ENCODE measurements at regions not wholly inside any gene's neighbourhood (a gene's known extent, or its start where the extent isn't known, plus 50 kb on each side); places are given as distances from the start of the nearest gene placed in this dataset.
"Not testable (repeated sequence)": the region's sequence is repeated elsewhere in the genome, so short reads cannot be mapped to it uniquely, and the experiment has no call there.

GRCh38 chr2:146997488-146997887 is 847.3 kb upstream of the ACVR2A start:
- no peak for DNase-seq

DNA sequence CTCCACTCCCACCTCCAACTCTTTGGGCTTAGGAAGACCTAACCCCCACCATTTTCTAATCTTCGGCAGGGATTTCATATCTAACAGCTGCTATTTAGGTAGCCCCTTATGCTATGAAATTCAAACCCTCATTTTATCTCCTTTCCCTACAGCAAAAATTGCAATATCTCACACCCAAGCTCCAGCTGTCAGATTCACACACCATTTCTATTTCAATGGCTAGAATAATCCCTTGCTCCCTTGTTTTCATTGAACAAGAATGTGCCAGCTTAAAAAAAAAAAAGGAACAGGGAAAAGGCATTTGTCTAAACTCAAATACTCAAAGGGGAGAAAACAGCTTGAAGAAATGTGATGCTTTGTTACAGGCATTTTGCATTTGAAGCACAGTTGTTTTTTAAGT is 850.6 kb upstream of the ACVR2A start:
- peak; percentile 32 for DNase-seq

DNA sequence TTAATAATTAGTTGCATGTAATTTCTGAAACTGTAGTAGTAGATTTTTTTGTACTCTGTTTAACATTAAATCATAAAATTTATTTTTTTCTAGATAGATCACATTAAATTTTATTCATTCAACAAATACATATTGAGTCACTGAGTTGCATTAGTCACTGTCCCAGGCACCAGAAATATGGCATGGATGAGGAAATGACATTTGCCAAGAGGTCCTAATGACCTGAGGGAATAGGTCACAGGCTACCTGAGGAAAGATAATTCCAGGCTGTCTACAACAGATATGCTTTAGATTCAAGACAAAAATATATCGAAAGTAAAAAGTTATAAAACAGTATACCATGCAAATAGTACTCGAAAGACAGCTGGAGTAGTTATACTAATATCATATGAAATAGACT is 852.4 kb upstream of the ACVR2A start:
- DNase-seq: no peak

DNA sequence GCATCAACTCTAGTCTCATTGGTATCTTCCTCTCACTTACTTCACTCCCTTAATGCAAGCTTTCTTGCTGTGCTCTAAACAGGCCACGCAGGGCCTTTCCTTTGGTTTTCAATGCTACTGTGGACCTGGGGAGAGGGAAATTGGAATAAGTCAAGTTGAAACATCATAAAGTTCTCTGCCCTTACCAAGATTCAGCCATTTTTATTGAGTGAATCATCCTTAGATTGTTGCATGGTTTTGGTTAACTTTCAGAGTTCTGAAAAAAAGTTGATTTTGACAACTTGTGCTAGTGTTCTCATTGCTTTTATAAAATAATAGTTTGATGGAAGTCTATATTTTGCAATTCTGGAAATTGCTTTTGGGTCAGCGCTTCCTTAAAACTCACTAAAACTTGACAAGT is 852.8 kb upstream of the ACVR2A start:
- DNase-seq: no peak

DNA sequence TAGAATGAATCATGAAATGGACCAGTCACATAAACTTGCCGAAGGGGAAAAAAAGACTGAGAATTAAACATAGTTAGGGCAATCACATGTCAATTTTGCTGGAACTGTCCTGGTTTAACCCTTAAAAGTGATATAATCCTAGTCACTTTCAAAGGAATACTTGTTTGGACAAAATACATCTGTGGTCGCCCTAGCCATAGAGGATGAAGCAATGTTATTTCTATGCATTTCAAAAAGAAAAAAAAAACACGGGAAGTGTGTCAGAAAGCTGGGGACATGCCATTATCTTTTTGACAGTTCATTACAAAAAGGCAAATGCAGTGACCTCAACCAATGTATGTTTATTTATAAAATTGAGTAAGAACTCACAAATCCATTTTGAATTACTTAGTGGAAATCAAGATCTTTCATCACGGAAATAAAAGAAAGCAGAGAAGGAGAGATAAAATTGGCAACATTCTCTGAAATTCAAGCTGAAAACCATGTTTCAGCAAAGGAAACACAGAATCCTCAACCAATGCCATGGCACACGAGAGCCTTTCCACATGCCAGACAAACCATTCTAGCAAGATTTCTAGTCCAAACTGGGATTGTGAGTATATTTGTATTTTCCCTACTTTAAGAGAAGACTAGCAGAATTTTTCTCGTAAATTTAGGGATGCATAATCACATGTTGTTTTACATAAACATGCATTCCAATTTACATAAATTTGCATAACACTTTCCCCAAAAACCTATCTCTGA is 854.3 kb upstream of the ACVR2A start:
- DNase-seq: no peak

GRCh38 chr2:146989741-146990140 is 855.1 kb upstream of the ACVR2A start:
- DNase-seq: no peak

GRCh38 chr2:146987996-146988395 is 856.8 kb upstream of the ACVR2A start:
- no peak for DNase-seq

DNA sequence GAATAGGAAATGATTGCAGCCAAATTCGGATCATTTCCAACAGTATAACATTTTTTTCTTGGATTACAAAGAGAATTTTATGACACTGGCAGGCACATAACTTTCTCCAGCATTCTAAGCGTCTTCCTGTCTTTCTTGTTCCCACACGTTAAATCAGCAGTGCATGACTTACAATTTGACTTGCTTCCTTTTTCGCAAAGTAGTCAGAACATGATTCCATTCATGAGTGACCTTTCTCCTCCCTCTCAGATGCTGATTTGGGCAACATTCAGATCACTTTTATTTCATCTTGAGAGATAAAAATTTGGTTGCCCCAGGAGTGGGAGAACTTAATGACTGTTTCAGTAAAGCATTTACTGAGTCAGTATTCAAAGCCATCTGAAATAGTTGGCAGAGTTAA is 858.7 kb upstream of the ACVR2A start:
- DNase-seq: peak; percentile 19

DNA sequence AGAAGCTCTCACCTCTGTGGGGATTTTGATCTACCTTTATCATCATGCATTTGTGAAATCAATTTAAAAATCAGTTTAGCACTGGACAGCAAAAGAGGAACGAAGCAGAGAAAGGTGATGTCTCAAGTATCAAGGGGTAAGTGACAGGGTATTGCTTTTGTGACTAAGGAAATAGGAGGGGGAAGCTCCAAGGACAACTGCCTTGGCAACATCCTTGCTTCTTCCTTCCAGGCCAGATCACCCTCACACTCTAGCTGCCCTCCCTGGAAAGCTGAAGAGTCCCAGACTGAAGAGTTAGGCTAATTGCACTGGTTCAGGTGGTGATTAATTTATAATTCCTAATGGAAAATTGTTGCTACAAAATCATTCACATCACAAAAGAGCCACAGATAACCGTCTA is 859.1 kb upstream of the ACVR2A start:
- DNase-seq: no peak

DNA sequence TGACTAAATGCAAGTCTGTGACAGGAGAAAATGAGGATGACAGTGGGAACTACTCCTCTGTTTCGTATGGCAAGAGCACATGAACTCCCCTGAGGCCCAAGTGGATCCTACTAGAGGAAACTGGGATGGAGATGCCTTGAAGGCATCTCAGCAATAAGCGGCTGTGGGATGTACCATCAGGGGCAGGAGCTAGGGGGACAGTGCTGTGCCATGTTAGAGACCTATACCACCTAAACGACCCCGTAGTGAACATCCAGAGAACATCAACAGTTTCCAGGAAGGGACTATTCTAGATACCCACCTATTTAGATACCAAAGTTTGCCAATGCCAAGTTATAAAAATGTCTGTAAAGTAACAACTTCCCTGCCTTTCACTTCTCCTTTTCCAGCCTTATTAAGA is 860.8 kb upstream of the ACVR2A start:
- no peak for DNase-seq

DNA sequence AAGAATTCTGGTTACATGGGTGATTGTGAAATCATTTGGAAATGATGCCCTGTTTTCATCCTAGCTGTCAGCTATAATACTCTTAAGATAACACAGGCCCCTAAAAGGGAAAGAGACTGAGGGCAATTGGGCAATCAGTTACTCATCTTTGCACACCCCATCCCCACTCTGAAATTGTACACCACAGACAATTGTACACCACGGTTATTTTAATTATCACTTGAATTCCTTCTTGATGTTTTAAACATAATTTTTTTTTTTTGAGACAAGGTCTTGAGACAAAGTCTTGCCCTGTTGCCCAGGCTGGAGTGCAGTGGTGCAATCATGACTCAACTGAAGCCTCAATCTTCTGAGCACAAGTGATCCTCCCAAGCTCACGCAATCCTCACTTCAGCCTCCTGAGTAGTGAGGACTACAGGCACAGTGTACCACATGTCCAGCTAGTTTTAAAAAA is 862.4 kb upstream of the ACVR2A start:
- no peak for DNase-seq

GRCh38 chr2:146981921-146982320 is 862.9 kb upstream of the ACVR2A start:
- no peak for DNase-seq

DNA sequence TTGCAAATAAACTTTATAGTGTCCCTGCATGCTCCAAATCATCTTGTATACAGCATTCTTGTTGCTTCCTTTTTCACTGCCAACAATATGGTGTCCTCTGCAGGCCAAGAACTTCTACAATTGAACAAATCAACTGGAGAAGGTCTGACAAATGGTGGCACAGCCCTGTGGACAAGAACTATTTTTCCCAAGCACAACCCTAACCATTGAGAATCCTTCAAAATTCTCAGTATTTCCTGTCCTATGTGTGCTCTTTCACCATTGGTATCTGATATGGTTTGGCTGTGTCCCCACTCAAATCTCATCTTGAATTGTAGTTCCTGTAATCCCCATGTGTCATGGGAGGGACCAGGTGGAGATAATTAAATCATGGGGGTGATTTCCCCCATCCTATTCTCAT is 865.1 kb upstream of the ACVR2A start:
- DNase-seq: no peak

- DNase-seq: no peak
Measured at GRCh38 chr2:146978577-146979555, 866.0 kb upstream of the ACVR2A start.

- DNase-seq: not testable (repeated sequence)
Measured at GRCh38 chr2:146970981-146971380, 873.8 kb upstream of the ACVR2A start.

DNA sequence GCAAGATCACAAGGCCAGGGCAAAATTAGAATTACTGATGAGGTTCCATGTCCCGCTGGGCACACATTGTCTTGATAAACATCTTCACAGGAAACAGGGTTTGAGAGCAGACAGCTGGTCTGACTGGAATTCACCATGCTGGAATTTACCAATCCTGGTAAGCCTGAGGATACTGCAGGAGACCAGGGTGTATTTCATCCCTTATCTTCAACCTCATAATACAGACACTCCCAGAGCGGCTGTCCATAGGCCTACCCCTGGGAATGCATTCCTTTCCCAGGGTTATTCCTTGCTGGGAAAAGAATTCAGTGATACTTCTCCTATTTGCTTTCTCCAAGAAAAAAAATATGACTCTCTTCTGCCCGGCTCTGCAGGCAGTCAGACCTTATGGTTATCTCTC is 875.1 kb upstream of the ACVR2A start:
- DNase-seq: not testable (repeated sequence)

- DNase-seq: no peak
Measured at GRCh38 chr2:146964494-146964893, 880.3 kb upstream of the ACVR2A start.

- no peak for DNase-seq
Measured at GRCh38 chr2:146954544-146954943, 890.3 kb upstream of the ACVR2A start.

DNA sequence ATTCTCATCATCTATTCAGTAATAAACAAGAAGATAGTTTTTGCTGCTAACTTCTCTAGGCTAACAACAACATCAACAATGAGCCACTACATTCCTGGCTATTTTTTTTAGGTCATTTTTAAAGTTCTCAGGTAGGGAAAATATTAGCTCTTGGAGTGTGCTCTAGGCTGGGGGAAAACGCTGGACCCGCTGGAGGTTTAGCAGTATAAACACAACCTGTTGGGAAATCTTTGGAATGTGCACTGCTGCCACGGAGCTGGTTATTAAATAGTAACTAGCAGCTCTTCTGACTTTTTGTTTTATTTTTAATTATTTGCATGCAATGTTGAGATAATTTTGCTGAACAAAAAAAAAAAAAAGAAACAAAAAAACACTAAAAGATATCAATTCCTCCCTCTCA is 892.1 kb upstream of the ACVR2A start:
- no peak for DNase-seq

DNA sequence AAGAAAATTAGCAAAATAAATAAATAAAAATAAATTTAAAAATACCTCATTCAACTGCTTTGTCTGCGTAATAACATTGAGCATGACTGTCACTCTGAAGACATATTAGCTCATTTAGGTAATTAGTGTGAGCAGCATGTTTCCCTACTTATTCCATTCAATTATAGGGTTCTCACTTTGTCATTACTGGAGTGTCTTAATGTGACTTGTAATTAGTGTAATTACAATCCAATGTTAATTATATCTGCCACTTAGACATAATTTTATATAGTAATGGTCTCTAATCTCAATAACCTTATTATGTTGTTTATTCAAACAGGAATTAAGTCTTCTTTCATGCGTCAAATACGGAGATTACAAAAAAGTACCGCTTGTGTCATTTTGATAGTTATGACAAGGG is 893.9 kb upstream of the ACVR2A start:
- DNase-seq: no peak

DNA sequence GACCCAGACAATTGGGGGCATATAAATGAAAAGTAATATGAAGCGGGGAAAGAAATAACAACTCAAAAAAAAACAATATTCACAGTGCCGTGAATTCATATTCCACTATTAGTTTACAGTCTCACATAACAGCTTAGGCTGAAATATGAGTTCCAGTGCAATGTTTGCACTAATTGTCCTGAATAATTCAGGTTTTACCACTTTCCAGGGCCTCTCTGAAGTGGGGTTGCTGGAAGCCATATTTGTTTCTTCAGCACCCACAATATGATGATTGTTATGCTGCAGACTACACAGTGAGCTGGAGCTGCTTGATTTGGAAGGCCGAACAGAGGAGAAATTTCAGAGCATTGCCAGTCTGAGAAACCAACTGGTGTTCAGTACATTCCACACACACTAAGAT is 894.5 kb upstream of the ACVR2A start:
- peak; percentile 4 for DNase-seq

DNA sequence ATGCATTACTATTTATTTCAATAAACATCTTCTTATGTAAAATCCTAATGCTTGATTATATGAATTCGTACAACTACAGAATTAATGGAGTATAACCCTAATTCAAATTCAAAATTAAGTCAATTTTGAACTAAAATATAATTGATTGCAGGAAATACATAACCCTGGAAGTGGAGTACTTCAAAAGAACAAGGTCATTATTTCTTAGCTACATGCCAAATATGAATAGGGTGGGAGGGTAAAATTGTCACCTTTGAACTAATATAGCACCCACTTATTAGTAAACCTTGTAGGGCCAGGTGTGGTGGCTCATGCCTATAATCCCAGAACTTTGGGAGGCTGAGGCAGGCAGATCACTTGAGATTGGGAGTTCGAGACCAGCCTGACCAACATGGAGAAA is 895.4 kb upstream of the ACVR2A start:
- DNase-seq: no peak

DNA sequence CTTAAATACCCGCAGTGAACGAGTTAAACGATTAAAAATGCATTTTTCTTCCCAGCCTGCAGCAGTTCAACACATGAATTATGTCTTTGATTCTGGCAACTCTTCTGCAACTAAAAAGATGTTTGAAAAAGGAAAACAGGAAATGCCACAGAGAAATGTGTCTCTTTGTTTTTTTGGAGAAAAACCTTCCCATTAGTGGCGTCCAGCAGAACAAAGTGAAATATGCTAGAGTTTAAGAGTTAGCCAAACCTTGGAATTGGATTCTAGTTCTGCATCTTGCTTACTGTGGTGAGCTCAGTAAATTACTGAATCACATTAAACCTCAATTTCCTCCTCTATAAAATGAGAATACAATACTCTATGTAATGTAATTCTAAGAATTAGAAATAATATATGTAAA is 900.2 kb upstream of the ACVR2A start:
- DNase-seq: no peak
